NCI-H446 treated with DMSO at 0.1 percent for 48 hours (cell line): ENCODE measurements at regions not wholly inside any gene's neighbourhood (a gene's known extent, or its start where the extent isn't known, plus 50 kb on each side); places are given as distances from the start of the nearest gene placed in this dataset.

ENCODE experiments used
- DNase-seq: peaks from one replicate; lab custom pipeline; 2025; lab: John Stamatoyannopoulos, UW

DNA sequence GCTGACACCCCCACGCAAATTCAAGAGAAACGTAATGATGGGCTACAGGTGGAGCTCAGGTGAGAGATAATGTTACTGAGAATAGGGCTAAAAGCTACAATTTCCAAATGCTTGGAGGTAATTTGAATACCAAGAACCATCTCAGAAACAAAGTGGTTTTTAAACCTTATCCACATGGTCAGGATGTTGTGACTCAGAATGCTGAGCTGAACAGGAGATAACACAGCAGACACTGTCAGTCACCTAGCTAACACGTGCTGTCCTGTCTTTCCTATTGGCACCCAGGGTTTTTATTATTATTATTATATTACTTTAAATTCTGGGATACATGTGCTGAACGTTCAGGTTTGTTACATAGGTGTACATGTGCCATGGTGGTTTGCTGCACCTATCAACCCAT, 233.0 kb upstream of the MAF start:
- no peak for DNase-seq

GRCh38 chr16:79826732-79827475, 226.4 kb upstream of the MAF start:
- DNase-seq, result no peak

GRCh38 chr16:79825002-79825401, 224.5 kb upstream of the MAF start:
- DNase-seq, result no peak

DNA sequence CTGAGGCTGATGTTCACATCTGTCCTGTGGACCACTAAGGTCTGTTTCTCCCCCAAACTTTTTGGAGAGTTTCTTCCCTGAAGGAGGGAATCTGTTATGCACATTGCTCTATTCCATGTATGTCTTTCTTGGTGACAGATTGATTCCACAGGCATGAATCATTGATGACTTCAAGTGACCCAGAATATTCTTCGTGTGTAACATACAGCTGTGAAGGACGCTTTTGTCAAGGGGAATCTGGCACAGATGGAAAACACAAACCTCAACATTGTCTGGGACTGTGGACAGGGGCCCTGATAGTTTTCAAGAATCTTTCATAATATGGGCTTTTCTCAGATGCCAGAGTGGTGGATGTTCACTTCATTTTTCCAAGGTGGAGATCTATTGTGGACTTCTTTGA, 223.1 kb upstream of the MAF start:
- no peak for DNase-seq

DNA sequence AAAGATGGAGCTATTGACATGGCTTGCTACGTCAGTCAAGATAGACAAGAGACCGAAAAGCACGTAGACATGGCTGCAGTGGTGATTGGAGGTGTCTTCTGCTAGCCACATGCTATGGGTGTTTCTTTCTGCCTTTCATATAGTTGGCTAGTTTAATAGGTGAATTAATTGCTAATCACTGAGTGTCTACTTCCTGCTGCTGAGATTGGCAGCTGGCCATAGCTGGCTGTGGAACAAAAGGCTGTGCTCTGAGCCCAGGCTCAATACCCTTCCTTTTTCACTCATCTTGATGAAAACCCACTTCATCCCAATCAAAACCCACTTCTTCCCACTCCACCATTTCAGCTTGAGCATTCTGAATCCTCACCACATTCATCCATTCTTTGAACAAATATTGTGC, 221.4 kb upstream of the MAF start:
- no peak for DNase-seq

DNA sequence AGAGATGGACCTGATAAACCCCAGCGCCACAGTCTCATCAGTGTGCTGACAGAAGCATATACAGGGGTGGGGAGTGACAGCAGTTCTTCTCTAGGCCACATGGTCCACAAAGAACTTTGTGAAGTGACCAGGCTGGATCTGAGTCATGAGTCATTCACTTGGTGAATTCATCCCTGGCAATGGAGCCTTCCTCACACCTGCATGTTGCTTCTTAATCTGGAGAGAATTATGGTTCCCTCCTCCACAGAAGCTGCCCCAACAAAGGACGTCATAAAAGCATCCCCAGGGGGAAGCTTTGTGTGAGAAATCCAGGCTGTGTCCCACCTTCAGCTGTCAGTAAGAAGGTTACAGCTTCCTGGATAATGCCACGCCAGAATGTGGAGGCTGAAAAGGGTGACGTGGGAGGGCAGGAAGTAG, 215.6 kb upstream of the MAF start:
- DNase-seq, result no peak

DNA sequence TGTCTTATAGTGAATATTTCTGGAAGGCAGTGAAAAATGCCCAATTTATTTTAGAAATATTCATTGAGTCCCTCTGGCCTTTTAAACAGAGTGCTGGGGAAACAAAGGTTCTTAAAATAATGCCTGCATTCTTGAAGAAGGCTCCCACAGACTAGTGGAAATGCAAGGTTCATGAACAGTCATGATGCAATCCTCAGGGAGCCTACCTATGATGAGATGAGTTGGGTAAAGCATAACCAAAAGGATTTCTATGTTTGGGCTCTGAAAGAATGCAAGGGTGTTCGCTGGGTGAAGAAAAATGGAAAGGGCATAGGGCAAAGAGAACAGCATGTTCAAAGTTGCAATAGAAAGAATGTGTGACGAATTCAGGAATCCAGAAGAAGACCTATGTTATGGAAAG, 214.5 kb upstream of the MAF start:
- DNase-seq, result no peak

DNA sequence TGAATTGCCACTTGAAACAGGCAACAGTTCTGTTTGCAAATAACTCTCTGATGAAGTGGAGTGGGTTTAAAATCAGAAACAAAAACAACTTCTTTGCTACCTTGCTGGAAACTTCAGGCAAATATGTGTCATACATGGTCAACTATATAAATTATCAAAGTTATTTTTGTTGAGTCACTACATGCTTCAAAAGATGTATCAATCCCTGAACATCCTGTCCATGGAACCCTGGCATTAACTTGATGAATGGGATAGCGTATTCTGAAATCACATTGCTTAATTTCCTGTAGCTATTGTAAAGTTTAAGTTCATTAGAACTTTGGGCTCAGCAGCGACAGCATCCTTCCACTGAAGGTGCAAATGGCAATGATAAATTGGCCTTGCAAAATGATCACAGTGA, 213.6 kb upstream of the MAF start:
- DNase-seq, result no peak

- DNase-seq, result no peak
These were observed 211.0 kb upstream of the MAF start for GRCh38 chr16:79811541-79811940.

- DNase-seq, result no peak
These were observed 210.1 kb upstream of the MAF start for GRCh38 chr16:79810449-79811189.

DNA sequence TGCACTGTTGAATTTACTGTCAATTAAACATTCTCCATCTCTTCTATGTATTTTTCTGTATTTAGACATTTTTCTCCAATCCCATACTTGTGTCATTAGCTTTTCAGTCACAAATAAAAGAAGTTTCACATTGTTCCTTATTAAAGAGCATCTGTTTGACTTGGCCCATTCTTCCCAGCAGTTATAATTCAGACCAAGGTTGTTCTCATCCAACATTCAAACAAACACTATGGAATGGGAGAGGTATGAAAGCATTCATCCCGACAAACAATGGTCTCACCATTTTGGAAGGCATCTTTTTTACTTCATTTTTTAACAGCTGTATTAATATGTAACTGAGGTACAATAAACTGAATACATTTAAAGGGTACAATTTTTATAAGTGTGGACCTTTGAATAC, 208.8 kb upstream of the MAF start:
- no peak for DNase-seq

DNA sequence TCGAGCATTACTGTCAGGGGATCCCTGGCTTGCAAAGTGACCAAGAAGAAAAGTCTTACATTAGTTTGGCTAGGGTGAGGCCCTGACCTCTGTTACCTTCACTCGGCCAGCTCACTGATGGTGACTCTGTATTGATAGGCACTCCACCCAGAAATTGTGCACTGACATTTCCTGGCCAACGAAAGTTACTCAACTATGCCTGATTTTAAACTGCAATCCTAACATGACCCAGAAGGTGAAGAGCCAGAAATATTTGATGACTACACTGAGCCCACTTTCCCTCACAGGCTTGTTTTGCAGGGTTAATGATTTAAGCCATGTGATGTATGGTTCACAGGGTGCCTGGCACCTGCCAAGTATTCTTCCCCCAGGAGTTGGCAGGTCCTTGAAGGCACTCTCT, 208.2 kb upstream of the MAF start:
- no peak for DNase-seq

GRCh38 chr16:79806757-79807156, 206.2 kb upstream of the MAF start:
- DNase-seq, result no peak

DNA sequence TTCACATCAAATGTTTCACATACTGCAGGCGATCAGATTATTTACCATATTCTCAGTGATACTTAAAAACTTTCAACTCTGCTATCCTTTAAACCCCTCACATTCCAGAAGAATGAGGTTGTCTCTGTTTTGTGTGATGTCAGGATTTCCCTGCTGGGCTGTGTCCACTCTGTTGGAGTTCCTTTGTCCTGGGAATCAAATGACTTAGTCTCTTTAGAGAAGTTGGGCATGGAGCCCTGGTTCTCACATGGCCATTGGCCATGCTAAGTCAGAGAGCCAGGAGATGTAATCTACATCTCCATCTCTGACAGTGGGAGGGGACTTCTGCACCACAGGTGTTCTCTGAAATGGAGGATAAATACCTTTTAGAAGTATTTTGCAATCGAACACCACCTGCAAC, 205.1 kb upstream of the MAF start:
- no peak for DNase-seq

DNA sequence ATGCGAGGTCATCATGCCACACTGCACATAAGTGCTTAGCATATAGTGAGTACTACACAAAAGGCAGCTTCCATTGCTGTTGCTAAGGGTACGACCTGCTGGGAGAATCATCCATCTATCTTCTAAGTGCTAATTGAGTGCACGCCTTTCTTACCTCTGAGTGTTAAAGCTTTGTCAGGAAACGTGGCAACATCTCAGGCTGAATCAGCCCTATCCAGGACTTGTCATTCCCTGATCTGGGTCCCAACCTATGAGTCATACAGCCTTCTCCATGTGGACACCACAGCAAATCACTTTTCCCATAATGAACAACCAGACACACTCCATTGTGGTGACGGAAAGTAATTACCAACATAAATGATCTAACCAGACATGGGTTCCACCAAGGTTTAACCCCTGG, 201.1 kb upstream of the MAF start:
- no peak for DNase-seq

- DNase-seq, result no peak
These were observed 199.6 kb upstream of the MAF start for GRCh38 chr16:79800016-79800608.

GRCh38 chr16:79798416-79799053, 198.0 kb upstream of the MAF start:
- DNase-seq, result no peak

GRCh38 chr16:79797486-79797885, 196.9 kb upstream of the MAF start:
- DNase-seq, result no peak

DNA sequence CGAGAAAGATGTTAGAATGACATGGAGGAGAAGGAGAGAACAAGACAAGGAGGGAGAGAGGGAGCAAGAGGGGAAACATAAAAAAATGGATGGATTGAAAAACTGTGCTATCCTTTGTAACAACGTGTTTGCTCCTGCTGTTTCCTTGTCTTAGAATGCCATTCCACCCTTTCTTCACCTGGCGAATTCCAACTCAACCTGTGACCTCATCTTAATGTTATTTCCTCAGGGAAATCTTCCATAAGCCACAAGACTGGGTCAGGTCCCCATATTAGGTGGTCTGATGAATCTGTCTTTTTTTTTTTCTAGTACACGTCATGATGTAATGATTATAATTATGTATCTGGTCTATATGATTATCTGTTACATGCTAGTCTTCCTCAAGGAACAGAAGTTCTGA, 195.0 kb upstream of the MAF start:
- DNase-seq, result no peak

DNA sequence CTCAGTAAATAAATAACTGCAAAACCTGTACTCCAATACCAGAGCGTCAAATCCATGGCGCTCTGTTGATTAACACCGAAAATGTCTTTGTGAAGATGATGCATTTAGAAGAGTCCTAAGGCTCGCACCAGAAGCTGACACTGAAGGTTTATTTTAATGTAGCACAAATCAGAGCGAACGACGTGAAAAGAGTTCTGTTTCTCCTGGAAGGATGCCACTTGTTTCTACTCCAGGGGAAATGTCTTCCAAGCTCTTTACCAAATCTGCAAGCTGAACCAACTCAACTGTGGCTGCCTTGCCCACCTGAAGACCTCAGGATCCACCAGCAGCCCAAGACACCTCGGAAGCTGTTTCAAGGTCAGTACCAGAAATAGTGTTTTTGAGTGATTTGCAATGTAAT, 194.4 kb upstream of the MAF start:
- no peak for DNase-seq

DNA sequence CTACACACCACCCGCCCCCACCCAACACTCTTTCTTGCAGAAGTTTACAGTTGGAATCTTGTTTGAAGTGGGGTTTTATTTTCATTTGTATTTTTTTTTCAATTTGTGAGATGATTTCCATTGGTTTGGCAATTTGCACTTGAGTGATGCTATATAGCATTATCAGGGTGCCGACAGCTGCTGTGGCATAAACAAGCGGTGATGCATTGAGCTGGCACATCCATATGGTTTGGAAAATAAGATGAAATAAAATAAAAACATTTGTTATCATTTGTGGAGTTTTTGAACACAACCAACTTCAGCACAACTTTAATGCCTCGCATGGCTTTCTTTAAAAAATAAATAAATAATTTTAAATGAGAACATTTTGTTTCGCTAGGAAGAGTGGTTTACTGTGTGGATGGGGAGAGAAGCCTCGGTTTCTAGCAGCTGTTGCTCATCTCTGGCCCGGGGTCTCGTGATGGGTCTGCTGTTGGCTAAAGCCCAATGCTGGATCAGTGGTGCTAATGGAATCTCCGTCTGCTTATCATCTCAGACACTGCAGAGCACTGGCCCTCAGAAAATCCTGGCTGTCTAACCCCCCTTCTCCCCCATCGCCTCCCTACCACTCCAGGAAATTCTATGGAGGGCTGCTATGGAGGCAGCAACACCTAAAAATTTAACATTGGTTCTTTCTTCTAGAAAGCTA, 192.3 kb upstream of the MAF start:
- DNase-seq, result no peak

DNA sequence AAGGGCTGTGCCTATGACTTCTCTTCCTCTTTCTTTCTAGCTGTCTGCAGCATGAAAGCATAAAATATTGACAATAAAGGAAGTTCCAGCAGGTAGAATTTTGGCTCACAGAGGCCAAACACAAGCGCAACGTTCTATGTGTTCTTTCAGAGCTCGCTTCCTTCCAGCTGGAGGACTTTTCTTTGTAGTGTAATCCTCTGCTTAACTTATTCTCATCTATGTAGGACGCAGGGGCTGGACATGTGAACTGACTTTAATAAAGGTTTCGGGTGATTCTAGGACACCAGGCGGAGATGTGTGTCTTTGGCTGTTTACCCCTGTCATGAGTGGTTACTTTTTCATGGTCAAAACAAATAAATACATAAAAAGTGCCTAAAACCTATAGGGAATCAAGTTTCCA, 191.5 kb upstream of the MAF start:
- no peak for DNase-seq
